ENCODE measurements at regions not wholly inside any gene's neighbourhood (a gene's known extent, or its start where the extent isn't known, plus 50 kb on each side); places are given as distances from the start of the nearest gene placed in this dataset.
A peak's percentile ranks its signal among the peaks of the same experiment; 100 is the strongest.

DNA sequence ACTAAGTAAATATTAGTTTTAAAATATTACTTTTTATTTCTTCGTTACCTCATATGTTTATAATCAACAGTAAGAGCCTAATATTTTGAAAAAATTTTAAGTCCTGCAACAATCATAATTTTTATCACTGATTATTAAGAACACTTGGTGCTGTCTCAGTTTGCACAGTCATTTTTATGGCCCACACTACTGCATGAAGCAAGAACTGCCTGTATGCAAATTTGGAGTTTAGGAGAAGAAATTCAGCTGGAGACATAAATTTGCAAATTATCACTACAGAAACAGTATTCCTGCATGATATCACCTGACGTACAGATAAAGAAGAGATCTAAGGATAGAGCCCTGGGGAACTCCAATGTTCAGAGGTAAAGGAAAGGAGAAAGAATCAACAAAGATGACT is 144.1 kb upstream of the RBBP8 start:
- 90% methylated on average over 1 of the region's 2 CpGs for WGBS
- H3K4me3 ChIP-seq (ENCODE audit: low read length): no peak overlapping the region
- H3K9ac ChIP-seq (ENCODE audit: low read depth, low read length): no peak overlapping the region
- H3K27me3 ChIP-seq (ENCODE audit: insufficient read depth, low read length): no peaks in the 10 kb centered on the region
- no peaks in the 10 kb centered on the region for H3K36me3 ChIP-seq (ENCODE audit: insufficient read depth, low read length)
- no peaks in the 10 kb centered on the region for H3K9me3 ChIP-seq (ENCODE audit: insufficient read depth, low read depth, low read length)
- H3K4me1 ChIP-seq (ENCODE audit: insufficient read depth, low read length): no peaks in the 10 kb centered on the region
- H3K27ac ChIP-seq (ENCODE audit: low read depth, low read length): no peak overlapping the region

DNA sequence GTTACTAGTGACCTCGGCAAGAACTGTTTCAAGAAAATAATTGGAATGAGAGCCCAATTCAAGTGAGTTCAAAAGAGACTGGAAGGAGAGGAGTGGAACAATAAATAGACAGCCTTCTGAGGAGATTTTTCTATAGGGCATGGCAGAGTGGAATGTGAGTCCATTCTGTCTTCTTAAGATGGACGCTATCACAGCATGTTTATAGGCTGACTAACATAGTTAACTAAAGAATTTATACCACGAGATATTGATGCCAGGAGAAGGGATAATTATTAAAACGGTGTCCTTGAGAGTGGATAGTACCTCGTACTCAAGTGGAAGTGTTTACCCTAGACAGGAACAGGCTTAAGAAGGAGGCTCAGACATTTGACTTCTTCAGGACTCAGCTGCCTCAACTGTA is 143.5 kb upstream of the RBBP8 start:
- no peak overlapping the region for H3K27ac ChIP-seq (ENCODE audit: low read depth, low read length)
- H3K4me1 ChIP-seq (ENCODE audit: insufficient read depth, low read length): no peaks in the 10 kb centered on the region
- no peaks in the 10 kb centered on the region for H3K27me3 ChIP-seq (ENCODE audit: insufficient read depth, low read length)
- no peaks in the 10 kb centered on the region for H3K36me3 ChIP-seq (ENCODE audit: insufficient read depth, low read length)
- no peak overlapping the region for H3K4me3 ChIP-seq (ENCODE audit: low read length)
- no peak overlapping the region for H3K9ac ChIP-seq (ENCODE audit: low read depth, low read length)
- H3K9me3 ChIP-seq (ENCODE audit: insufficient read depth, low read depth, low read length): no peaks in the 10 kb centered on the region
- WGBS: 93% methylated on average over 5 of the region's 5 CpGs

DNA sequence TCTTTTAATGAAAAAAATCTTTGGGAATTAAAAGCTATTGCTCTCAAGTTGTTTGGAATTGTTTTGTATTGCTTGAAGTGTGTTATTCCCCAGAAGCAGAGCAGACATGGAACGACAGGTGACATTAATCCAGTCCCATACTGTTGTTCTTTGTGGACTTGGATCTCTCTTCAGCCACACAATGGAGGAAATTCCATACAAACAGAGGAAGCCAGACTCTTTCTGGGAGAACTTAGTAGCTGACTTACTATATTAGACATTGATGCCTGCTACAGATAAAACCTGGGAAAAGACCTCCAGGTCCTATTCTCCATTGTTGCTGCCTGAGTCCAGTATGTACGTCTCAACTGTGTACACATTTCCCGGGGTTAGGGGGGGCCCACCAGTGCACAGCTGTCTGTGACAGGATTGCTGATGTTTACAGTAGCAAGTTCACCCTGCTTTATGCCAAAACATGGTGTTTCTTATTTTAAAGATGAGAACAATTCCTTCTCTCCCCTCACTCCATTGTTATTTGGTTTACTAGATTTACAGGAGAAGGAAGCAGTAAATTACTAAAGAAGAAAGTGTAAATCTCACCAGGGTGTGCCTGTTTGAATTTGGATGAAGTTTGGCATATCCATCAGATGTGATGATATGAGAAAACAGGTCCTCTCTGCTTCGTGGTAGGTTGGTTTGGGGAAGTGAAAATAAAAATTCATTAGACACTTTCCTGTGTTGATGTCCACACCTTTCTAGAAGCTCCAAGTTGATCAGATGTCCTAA is 142.4 kb upstream of the RBBP8 start:
- Histone ChIP-seq H3K9me3 (ENCODE audit: insufficient read depth, low read depth, low read length) (no peaks in the 10 kb centered on the region), H3K36me3 (ENCODE audit: insufficient read depth, low read length) (no peaks in the 10 kb centered on the region), H3K4me3 (ENCODE audit: low read length) (no peak overlapping the region), H3K4me1 (ENCODE audit: insufficient read depth, low read length) (no peaks in the 10 kb centered on the region), H3K9ac (ENCODE audit: low read depth, low read length) (no peak overlapping the region), H3K27ac (ENCODE audit: low read depth, low read length) (no peak overlapping the region), H3K27me3 (ENCODE audit: insufficient read depth, low read length) (no peaks in the 10 kb centered on the region)
- 85% methylated on average over 4 of the region's 4 CpGs for WGBS

DNA sequence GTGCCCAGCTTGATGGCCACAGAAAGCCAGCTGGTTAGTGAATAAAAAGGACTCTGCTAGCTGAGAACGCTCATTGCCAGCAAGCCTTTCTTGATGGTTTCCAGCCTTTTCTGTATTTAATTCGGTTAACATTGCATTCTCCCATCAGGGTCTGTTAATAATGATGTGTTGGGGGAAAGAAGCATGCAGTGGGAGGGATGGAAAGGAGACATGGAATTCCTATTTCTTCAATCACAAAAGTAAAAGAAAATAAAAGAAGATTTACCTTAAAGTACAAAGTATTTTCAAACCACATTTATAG is 141.9 kb upstream of the RBBP8 start:
- Histone ChIP-seq H3K9ac (ENCODE audit: low read depth, low read length) (no peak overlapping the region), H3K9me3 (ENCODE audit: insufficient read depth, low read depth, low read length) (no peaks in the 10 kb centered on the region), H3K36me3 (ENCODE audit: insufficient read depth, low read length) (no peaks in the 10 kb centered on the region), H3K27ac (ENCODE audit: low read depth, low read length) (no peak overlapping the region), H3K4me1 (ENCODE audit: insufficient read depth, low read length) (no peaks in the 10 kb centered on the region), H3K4me3 (ENCODE audit: low read length) (no peak overlapping the region), H3K27me3 (ENCODE audit: insufficient read depth, low read length) (no peaks in the 10 kb centered on the region)
- 87% methylated on average over 2 of the region's 2 CpGs for WGBS

DNA sequence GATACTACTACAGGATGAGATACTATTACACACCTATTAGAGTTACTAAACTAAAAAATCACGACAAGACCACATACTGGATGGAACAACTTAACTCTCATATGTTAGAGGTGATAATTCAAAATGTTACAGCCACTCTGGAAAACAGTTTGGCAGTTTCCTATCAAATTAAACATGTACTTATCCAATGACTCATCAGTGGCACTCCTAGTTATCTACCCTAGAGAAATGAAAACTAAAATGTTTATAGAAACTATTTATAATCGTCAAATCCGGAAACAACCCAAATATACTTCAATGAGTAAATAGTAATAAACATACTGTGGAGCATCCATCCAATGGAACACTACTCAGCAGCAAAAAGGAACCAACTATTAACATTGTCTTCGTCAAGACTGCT is 137.0 kb upstream of the RBBP8 start:
- H3K4me3 ChIP-seq (ENCODE audit: low read length): no peak overlapping the region
- no peaks in the 10 kb centered on the region for H3K4me1 ChIP-seq (ENCODE audit: insufficient read depth, low read length)
- H3K36me3 ChIP-seq (ENCODE audit: insufficient read depth, low read length): no peaks in the 10 kb centered on the region
- H3K9ac ChIP-seq (ENCODE audit: low read depth, low read length): no peak overlapping the region
- no peak overlapping the region for H3K27ac ChIP-seq (ENCODE audit: low read depth, low read length)
- H3K9me3 ChIP-seq (ENCODE audit: insufficient read depth, low read depth, low read length): no peaks in the 10 kb centered on the region
- 100% methylated on average over 1 of the region's 4 CpGs for WGBS
- H3K27me3 ChIP-seq (ENCODE audit: insufficient read depth, low read length): no peaks in the 10 kb centered on the region

DNA sequence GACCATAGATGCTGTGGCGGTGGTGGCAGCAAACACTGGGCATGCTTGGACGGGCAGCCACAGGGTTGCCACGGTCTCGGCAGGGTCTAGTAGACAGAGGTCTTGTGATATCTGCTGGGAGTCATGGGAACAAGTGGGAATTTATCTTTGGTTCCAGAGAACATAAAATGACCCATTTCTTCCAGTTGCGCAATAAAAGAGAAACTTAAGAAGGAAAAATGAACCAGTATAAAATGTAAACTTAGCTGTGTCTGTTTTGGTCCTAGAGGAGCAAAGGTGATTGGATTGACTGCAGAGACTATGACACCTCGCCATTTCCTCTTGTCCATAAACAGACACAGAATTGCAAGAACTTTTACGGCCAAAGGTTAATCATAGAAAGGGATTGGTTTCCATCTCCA is 132.6 kb upstream of the RBBP8 start:
- Histone ChIP-seq H3K36me3 (ENCODE audit: insufficient read depth, low read length) (no peaks in the 10 kb centered on the region), H3K4me1 (ENCODE audit: insufficient read depth, low read length) (no peaks in the 10 kb centered on the region), H3K27ac (ENCODE audit: low read depth, low read length) (no peak overlapping the region), H3K4me3 (ENCODE audit: low read length) (no peak overlapping the region), H3K9ac (ENCODE audit: low read depth, low read length) (no peak overlapping the region), H3K27me3 (ENCODE audit: insufficient read depth, low read length) (no peaks in the 10 kb centered on the region), H3K9me3 (ENCODE audit: insufficient read depth, low read depth, low read length) (no peaks in the 10 kb centered on the region)
- 92% methylated on average over 7 of the region's 7 CpGs for WGBS

DNA sequence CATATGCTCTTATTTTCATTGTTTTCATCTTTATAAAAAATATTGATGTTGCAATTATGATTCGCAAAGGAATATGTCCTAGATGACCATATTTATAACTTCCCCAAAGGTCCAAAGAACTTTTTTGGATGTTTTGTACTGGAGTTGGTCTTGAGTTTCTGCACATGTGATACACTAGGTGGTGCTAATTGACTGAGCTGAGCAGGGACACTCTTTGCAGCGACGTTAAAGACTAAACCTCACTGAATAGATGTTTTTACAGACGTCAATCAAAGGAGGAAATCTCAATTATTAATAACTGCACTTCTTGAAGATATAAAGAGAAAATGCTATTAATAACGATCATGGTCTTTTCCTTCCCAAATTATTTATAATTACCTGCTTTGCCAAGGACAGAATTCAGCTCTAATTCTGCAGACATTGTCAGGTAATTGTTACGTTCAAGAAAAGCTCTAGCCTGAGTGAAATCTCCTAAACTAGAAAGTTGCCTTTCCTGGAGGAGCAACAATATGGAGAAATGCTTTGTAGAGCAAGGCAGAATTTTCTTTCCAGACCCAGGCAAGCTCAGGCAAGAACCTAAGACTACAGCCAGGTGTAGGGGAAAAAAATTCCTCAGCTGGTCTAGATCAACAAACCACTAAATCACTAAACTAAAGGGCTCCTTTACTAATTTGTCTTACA is 119.3 kb upstream of the RBBP8 start:
- no peak overlapping the region for H3K9ac ChIP-seq (ENCODE audit: low read depth, low read length)
- H3K27ac ChIP-seq (ENCODE audit: low read depth, low read length): no peak overlapping the region
- WGBS: 26% methylated on average over 4 of the region's 6 CpGs
- H3K9me3 ChIP-seq (ENCODE audit: insufficient read depth, low read depth, low read length): no peaks in the 10 kb centered on the region
- no peaks in the 10 kb centered on the region for H3K27me3 ChIP-seq (ENCODE audit: insufficient read depth, low read length)
- no peak overlapping the region for H3K4me3 ChIP-seq (ENCODE audit: low read length)
- no peaks in the 10 kb centered on the region for H3K36me3 ChIP-seq (ENCODE audit: insufficient read depth, low read length)
- H3K4me1 ChIP-seq (ENCODE audit: insufficient read depth, low read length): 0 out of 2 replicates have a peak, but pooled peaks cover 8% of the 10 kb centered on the region

DNA sequence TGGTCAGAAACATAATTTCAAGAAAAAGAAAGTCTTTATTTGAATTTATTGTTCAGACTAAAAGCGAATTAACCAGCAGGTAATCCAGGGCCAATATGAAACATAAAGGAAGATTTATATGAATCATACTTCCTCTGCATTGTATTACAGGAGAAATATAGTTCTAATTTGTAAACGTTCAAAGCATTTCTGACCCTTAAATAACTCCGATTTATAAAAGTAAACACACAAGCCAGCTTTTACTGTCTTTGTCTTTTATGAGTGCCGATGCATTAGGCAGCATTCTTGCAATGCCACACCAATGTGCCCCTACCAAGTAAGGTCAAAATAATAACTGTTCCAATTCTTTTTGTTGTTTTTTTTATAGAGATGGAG is 118.8 kb upstream of the RBBP8 start:
- WGBS: 85% methylated on average over 4 of the region's 4 CpGs
- Histone ChIP-seq H3K27ac (ENCODE audit: low read depth, low read length) (no peak overlapping the region), H3K4me3 (ENCODE audit: low read length) (no peak overlapping the region), H3K36me3 (ENCODE audit: insufficient read depth, low read length) (no peaks in the 10 kb centered on the region), H3K9ac (ENCODE audit: low read depth, low read length) (no peak overlapping the region), H3K4me1 (ENCODE audit: insufficient read depth, low read length) (0 out of 2 replicates have a peak, but pooled peaks cover 8% of the 10 kb centered on the region), H3K9me3 (ENCODE audit: insufficient read depth, low read depth, low read length) (no peaks in the 10 kb centered on the region), H3K27me3 (ENCODE audit: insufficient read depth, low read length) (no peaks in the 10 kb centered on the region)

DNA sequence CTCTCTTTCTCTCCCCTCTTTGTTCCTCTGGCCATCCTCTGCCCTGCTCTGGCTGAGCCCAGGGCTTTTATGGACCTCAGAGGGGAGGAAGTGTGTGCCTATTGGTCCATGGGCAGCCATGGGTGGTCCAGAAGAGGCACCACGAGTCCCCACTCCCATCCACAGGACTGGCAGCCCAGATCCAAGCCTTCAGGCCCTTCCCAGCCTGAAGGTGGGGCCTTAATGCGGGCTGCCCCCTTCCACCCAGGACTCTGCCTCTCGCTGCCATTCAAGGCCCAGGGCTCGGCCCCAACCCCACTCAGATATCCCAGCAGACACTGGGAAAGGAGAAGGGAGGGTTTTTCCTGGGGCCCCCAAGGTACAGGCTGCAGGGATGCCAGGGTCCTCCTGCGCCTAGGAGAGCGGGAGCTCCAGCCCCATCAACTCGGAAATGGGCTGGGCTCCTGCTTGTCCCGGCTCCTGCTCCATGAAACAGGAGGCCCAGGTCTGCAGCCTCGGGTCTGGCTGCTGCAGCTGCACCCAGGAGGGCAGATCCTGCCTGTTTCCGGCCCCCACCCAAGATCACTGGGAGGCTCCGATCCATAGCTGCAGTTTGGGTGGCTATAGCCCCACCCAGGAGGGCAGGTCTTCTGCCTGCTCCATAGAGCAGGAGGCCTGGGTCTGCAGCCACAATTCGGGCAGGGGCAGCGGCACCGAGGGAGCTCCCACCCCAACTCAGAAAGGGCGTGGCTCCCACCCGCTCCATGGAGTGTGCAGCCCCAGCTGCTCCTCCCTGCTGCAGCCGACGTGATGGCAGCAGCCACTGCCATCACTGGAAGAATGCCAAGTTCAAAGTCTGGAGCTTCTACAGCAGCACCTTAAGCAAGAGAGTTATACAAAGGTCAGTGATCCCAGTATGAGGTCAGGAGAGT is 116.6 kb upstream of the RBBP8 start:
- Histone ChIP-seq H3K27ac (ENCODE audit: low read depth, low read length) (no peak overlapping the region), H3K9ac (ENCODE audit: low read depth, low read length) (no peak overlapping the region), H3K4me1 (ENCODE audit: insufficient read depth, low read length) (peaks cover 10% of the 10 kb centered on the region), H3K36me3 (ENCODE audit: insufficient read depth, low read length) (no peaks in the 10 kb centered on the region), H3K4me3 (ENCODE audit: low read length) (no peak overlapping the region), H3K9me3 (ENCODE audit: insufficient read depth, low read depth, low read length) (no peaks in the 10 kb centered on the region), H3K27me3 (ENCODE audit: insufficient read depth, low read length) (no peaks in the 10 kb centered on the region)
- WGBS: 86% methylated on average over 18 of the region's 18 CpGs

DNA sequence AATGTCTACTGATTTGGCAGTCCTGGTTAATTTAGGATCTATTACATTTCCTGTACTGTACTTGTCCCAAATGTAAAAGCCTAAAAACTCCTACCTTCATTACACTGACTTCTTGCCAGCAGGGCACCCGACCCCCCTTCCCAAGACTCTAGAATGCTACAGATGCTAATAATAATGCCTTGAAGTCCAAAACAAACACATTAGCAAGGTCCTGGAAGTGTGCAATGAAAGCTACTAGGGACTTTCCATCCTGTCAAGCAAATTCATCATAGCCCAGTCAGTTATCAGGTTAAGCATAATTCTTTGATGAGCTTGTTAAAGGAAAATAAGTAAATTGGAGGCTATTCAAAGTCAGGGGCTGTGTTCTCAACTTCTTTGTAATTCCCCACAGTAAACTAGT is 115.3 kb upstream of the RBBP8 start:
- Histone ChIP-seq H3K4me3 (ENCODE audit: low read length) (no peak overlapping the region), H3K27me3 (ENCODE audit: insufficient read depth, low read length) (no peaks in the 10 kb centered on the region), H3K27ac (ENCODE audit: low read depth, low read length) (no peak overlapping the region), H3K36me3 (ENCODE audit: insufficient read depth, low read length) (no peaks in the 10 kb centered on the region), H3K9me3 (ENCODE audit: insufficient read depth, low read depth, low read length) (no peaks in the 10 kb centered on the region), H3K9ac (ENCODE audit: low read depth, low read length) (no peak overlapping the region), H3K4me1 (ENCODE audit: insufficient read depth, low read length) (peaks cover 23% of the 10 kb centered on the region)
- WGBS: 55% methylated on average over 1 of the region's 1 CpG

DNA sequence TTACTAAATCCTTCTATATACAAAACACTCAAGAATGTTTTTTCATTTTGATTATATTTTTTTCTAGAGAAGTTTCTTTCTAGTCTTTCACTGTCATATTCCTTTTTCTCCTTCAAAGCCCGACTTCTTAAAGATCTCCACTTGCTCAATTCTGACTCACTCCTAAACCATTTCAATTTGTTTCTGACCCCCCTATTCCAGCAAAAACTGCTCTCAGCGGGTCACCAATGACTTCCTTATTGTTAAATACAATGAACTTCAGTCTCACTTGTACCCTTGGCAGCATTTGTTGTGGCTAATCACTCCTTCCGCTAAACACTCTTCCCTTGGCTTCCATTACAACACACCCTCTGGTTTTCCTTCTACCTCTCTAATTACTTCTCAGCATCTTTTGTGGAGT is 111.1 kb upstream of the RBBP8 start:
- WGBS: 10% methylated on average over 3 of the region's 3 CpGs
- Histone ChIP-seq H3K36me3 (ENCODE audit: insufficient read depth, low read length) (no peaks in the 10 kb centered on the region), H3K9ac (ENCODE audit: low read depth, low read length) (peak overlapping the region; percentile 43; the same call in 1 of the 2 replicates), H3K27me3 (ENCODE audit: insufficient read depth, low read length) (no peaks in the 10 kb centered on the region), H3K27ac (ENCODE audit: low read depth, low read length) (peak overlapping the region; percentile 74), H3K4me3 (ENCODE audit: low read length) (peak overlapping the region; percentile 17; the same call in 1 of the 2 replicates), H3K4me1 (ENCODE audit: insufficient read depth, low read length) (peaks cover 26% of the 10 kb centered on the region), H3K9me3 (ENCODE audit: insufficient read depth, low read depth, low read length) (no peaks in the 10 kb centered on the region)
